GM12878 (cell line): ENCODE measurements at regions not wholly inside any gene's neighbourhood (a gene's known extent, or its start where the extent isn't known, plus 50 kb on each side); places are given as distances from the start of the nearest gene placed in this dataset.

Experiments
- ATAC-seq: fragments of 200-7000 bp; cut with Tn5 transposase; 3 replicates; pipeline ENCODE4 v1.9.1; 2020; ENCODE audit warnings: mild to moderate bottlenecking, moderate library complexity
- BruUV-seq: library from RNA; stranded (reverse); fragments of 400-500 nt; replicated peaks from 2 replicates; lab custom pipeline; 2021; lab: Mats Ljungman, UMichigan
- CTCF ChIA-PET: fragments of 300-600 bp; sonication (Branson Sonifier 250); formaldehyde crosslinking; extraction: SDS; loops from one replicate; lab custom pipeline; 2021; ENCODE audit warnings: inconsistent platforms; lab: Yijun Ruan, JAX
- POLR2A ChIA-PET: fragments of 350-600 bp; formaldehyde crosslinking; extraction: SDS; loops from one replicate; lab custom pipeline; 2021; ENCODE audit warnings: inconsistent platforms; lab: Charles Lee
- RAD21 ChIA-PET: fragments of 300-600 bp; sonication (Branson Sonifier 250); formaldehyde crosslinking; loops from one replicate; lab custom pipeline; 2023; ENCODE audit warnings: antibody characterized with exemption; ENCODE audit not compliant: unreplicated experiment; lab: Charles Lee
- SMC1A ChIA-PET: fragments of 300-600 bp; sonication (Branson Sonifier 250); formaldehyde crosslinking; loops from one replicate; lab custom pipeline; 2023; ENCODE audit not compliant: unreplicated experiment, uncharacterized antibody; lab: Charles Lee
- DNase-seq: peaks from one replicate; pipeline ENCODE4 v3.0.0-alpha.2; 2011; ENCODE audit warnings: low read depth, low spot score
- FAIRE-seq: peaks from 3 replicates; lab custom pipeline; 2011; peaks lifted over from hg19 to GRCh38; lab: Jason Lieb, UNC
- H2AFZ ChIP-seq: 2 replicates; pipeline ENCODE4 v1.6.0; 2011; ENCODE audit warnings: low read depth, low read length, control low read depth; ENCODE audit not compliant: control insufficient read depth
- H3K27ac ChIP-seq: 2 replicates; pipeline ENCODE4 v1.5.1; 2011; ENCODE audit warnings: control low read depth; ENCODE audit not compliant: control insufficient read depth, insufficient read depth
- H3K27me3 ChIP-seq, 2 experiments: replicated peaks in 1 of 2; 2 replicates each; pipeline versions ENCODE4 v1.6.0 to v1.6.1; 2011; ENCODE audit warnings: low read length in 1 of 2; ENCODE audit not compliant: control insufficient read depth in 2 of 2, insufficient read depth in 2 of 2
- H3K36me3 ChIP-seq, 2 experiments: 2 replicates each; pipeline ENCODE4 v1.5.1; 2011; ENCODE audit warnings: low read length in 1 of 2; ENCODE audit not compliant: control insufficient read depth in 2 of 2, insufficient read depth in 2 of 2
- H3K4me1 ChIP-seq: 2 replicates; pipeline ENCODE4 v1.6.1; 2011; ENCODE audit warnings: mild to moderate bottlenecking, low read length, moderate library complexity, mixed read lengths; ENCODE audit not compliant: control insufficient read depth, insufficient read depth
- H3K4me2 ChIP-seq: 2 replicates; pipeline ENCODE4 v1.6.0; 2011; ENCODE audit warnings: control low read depth; ENCODE audit not compliant: control insufficient read depth, insufficient read depth
- H3K4me3 ChIP-seq: fragments of 200-600 bp; sonication (generic); 2 replicates; pipeline ENCODE4 v1.5.1; 2016
- H3K79me2 ChIP-seq: 2 replicates; pipeline ENCODE4 v1.6.0; 2011; ENCODE audit warnings: low read length; ENCODE audit not compliant: control insufficient read depth, insufficient read depth
- H3K9ac ChIP-seq: 2 replicates; pipeline ENCODE4 v1.8.0; 2011; ENCODE audit warnings: low read length, control low read depth, mixed read lengths; ENCODE audit not compliant: control insufficient read depth, insufficient read depth
- H3K9me3 ChIP-seq: replicated peaks from 3 replicates; pipeline ENCODE4 v1.5.1; 2011; ENCODE audit warnings: mild to moderate bottlenecking, low read length; ENCODE audit not compliant: control insufficient read depth, insufficient read depth
- H4K20me1 ChIP-seq: 2 replicates; pipeline ENCODE4 v1.6.0; 2011; ENCODE audit not compliant: control insufficient read depth, insufficient read depth
- ATF2 ChIP-seq: IDR thresholded peaks from 2 replicates; pipeline ENCODE4 v1.6.1; 2012; ENCODE audit warnings: low read length, inconsistent platforms
- ETV6 ChIP-seq, 2 experiments: fragments of 450-650 bp in 1 of 2; IDR thresholded peaks in 1 of 2; conservative IDR thresholded peaks in 1 of 2; 2 replicates each; pipeline ENCODE4 v1.6.1; 2014; ENCODE audit warnings: antibody characterized with exemption in 1 of 2, borderline replicate concordance in 1 of 2, low read depth in 1 of 2, mild to moderate bottlenecking in 1 of 2, moderate library complexity in 1 of 2
- KAT2A ChIP-seq: conservative IDR thresholded peaks from 2 replicates; pipeline ENCODE4 v1.6.1; 2011; ENCODE audit warnings: low read depth, low read length; ENCODE audit not compliant: control insufficient read depth
- PAX5 ChIP-seq: IDR thresholded peaks from 2 replicates; pipeline ENCODE4 v1.6.1; 2011; ENCODE audit warnings: low read depth, low read length, borderline replicate concordance
- SREBF2 ChIP-seq: IDR thresholded peaks from 2 replicates; pipeline ENCODE4 v1.6.1; 2012; ENCODE audit warnings: mild to moderate bottlenecking, low read length
- TCF7 ChIP-seq: IDR thresholded peaks from 2 replicates; pipeline ENCODE4 v1.6.1; 2014; ENCODE audit warnings: antibody characterized with exemption, borderline replicate concordance
- WRNIP1 ChIP-seq: IDR thresholded peaks from 2 replicates; pipeline ENCODE4 v1.6.1; 2011; ENCODE audit warnings: low read depth, low read length, improper control_type of control experiment, borderline replicate concordance
- WGBS: methylation state at CpG from one replicate; pipeline ENCODE4 v1.1.6; 2016; ENCODE audit warnings: low lambda C conversion rate; ENCODE audit not compliant: insufficient replicate concordance, insufficient coverage; ENCODE audit errors: missing lambda C conversion rate; 5-methylcytosine and 5-hydroxymethylcytosine counted together
- in situ Hi-C: fragments of 300-500 bp; cut with MboI; formaldehyde crosslinking; loops from 9 replicates; pipeline ENCODE4 v1.14.3; 2018; ENCODE audit warnings: mixed read lengths
- intact Hi-C: fragments of 100-400 bp; cut with micrococcal nuclease; formaldehyde crosslinking; loops from one replicate; pipeline ENCODE4 v1.14.2; 2022; ENCODE audit not compliant: unreplicated experiment

- Histone ChIP-seq H3K79me2 (no peaks in the 10 kb centered on the region), H3K36me3 (no peaks in the 10 kb centered on the region), H4K20me1 (no peaks in the 10 kb centered on the region), H3K27me3 (no peaks in the 10 kb centered on the region), H3K4me2 (no peak overlapping the region), H2AFZ (no peak overlapping the region), H3K4me3 (no peak overlapping the region), H3K4me1 (no peaks in the 10 kb centered on the region), H3K9ac (no peak overlapping the region), H3K9me3 (no peaks in the 10 kb centered on the region), H3K27ac (no peak overlapping the region)
- ChIA-PET POLR2A (no interaction called here), SMC1A (no interaction called here), CTCF (no interaction called here), RAD21 (no interaction called here)
- ATAC-seq (no peak), DNase-seq (no peak), FAIRE-seq (no peak)
- intact Hi-C loops (no loop called here), in situ Hi-C loops (no loop called here)
- BruUV-seq: no TSS peak
- TF ChIP-seq PAX5: no peak
- TF ChIP-seq ETV6 (conservative IDR thresholded peaks at IDR 0.05 in 1 of 2, IDR thresholded peaks at IDR 0.05 in 1 of 2; ENCODE audit: borderline replicate concordance in 1 of 2, low read depth in 1 of 2): no peak
- no peak for TF ChIP-seq ATF2
- TF ChIP-seq SREBF2: no peak
- TF ChIP-seq WRNIP1: no peak
- no peak for TF ChIP-seq TCF7
- no peak for TF ChIP-seq KAT2A
- WGBS: 1% methylated on average over 4 of the region's 4 CpGs
Measured at GRCh38 chr16:22728167-22728836, 85.7 kb upstream of the HS3ST2 start.
